HG03457 (cell line): ENCODE measurements at regions not wholly inside any gene's neighbourhood (a gene's known extent, or its start where the extent isn't known, plus 50 kb on each side); places are given as distances from the start of the nearest gene placed in this dataset.

ENCODE experiments used
- ATAC-seq: cut with Tn5 transposase; IDR thresholded peaks from one replicate; pipeline ENCODE4 v1.9.1; 2021; ENCODE audit warnings: moderate number of reproducible peaks; ENCODE audit not compliant: unreplicated experiment

- no peak for ATAC-seq
Observed at GRCh38 chr1:81032973-81033425, 767.7 kb upstream of the ADGRL2 start.

GRCh38 chr1:81032374-81032773 is 768.4 kb upstream of the ADGRL2 start:
- ATAC-seq, result no peak

GRCh38 chr1:81030441-81030840 is 770.3 kb upstream of the ADGRL2 start:
- no peak for ATAC-seq

- no peak for ATAC-seq
Observed at GRCh38 chr1:81029266-81029665, 771.5 kb upstream of the ADGRL2 start.

- no peak for ATAC-seq
Observed at GRCh38 chr1:81023187-81023724, 777.5 kb upstream of the ADGRL2 start.

GRCh38 chr1:81021134-81021533 is 779.6 kb upstream of the ADGRL2 start:
- ATAC-seq, result no peak

GRCh38 chr1:81020506-81020905 is 780.2 kb upstream of the ADGRL2 start:
- no peak for ATAC-seq

GRCh38 chr1:81010126-81010525 is 790.6 kb upstream of the ADGRL2 start:
- no peak for ATAC-seq

GRCh38 chr1:81008293-81008692 is 792.4 kb upstream of the ADGRL2 start:
- no peak for ATAC-seq

- no peak for ATAC-seq
Observed at GRCh38 chr1:81007024-81007423, 793.7 kb upstream of the ADGRL2 start.

GRCh38 chr1:81006502-81006901 is 794.2 kb upstream of the ADGRL2 start:
- ATAC-seq, result no peak

- no peak for ATAC-seq
Observed at GRCh38 chr1:81004011-81004410, 796.7 kb upstream of the ADGRL2 start.

- ATAC-seq, result no peak
Observed at GRCh38 chr1:80994934-80995333, 805.8 kb upstream of the ADGRL2 start.

- no peak for ATAC-seq
Observed at GRCh38 chr1:80994038-80994437, 806.7 kb upstream of the ADGRL2 start.

- no peak for ATAC-seq
Observed at GRCh38 chr1:80993154-80993980, 807.4 kb upstream of the ADGRL2 start.

GRCh38 chr1:80989455-80989854 is 811.3 kb upstream of the ADGRL2 start:
- ATAC-seq, result no peak

- ATAC-seq, result no peak
Observed at GRCh38 chr1:80988926-80989325, 811.8 kb upstream of the ADGRL2 start.

- ATAC-seq, result no peak
Observed at GRCh38 chr1:80987824-80988223, 812.9 kb upstream of the ADGRL2 start.

GRCh38 chr1:80987106-80987505 is 813.6 kb upstream of the ADGRL2 start:
- ATAC-seq, result no peak

- ATAC-seq, result no peak
Observed at GRCh38 chr1:80982831-80983230, 817.9 kb upstream of the ADGRL2 start.

- ATAC-seq, result no peak
Observed at GRCh38 chr1:80973101-80973500, 827.6 kb upstream of the ADGRL2 start.

GRCh38 chr1:80966266-80966665 is 834.5 kb upstream of the ADGRL2 start:
- no peak for ATAC-seq

- ATAC-seq, result no peak
Observed at GRCh38 chr1:80962564-80962963, 838.2 kb upstream of the ADGRL2 start.
